ENCODE measurements at regions not wholly inside any gene's neighbourhood (a gene's known extent, or its start where the extent isn't known, plus 50 kb on each side); places are given as distances from the start of the nearest gene placed in this dataset.

- intact Hi-C loops (cut with micrococcal nuclease): no loop called here
- TF ChIP-seq CTCF (IDR thresholded peaks at IDR 0.05): no peak
Observed at GRCh38 chr16:54397190-54397835, 110.7 kb upstream of the IRX3 start.

GRCh38 chr16:54389836-54390494 is 103.4 kb upstream of the IRX3 start:
- DNase-seq: no peak
- ChIA-PET POLR2A (no interaction called here), CTCF (no interaction called here)
- Mint-ChIP-seq H3K27me3 (no peaks in the 10 kb centered on the region), H3K4me1 (no peaks in the 10 kb centered on the region), H3K27ac (no peak overlapping the region), H3K36me3 (ENCODE audit: low read depth) (no peaks in the 10 kb centered on the region), H3K4me3 (no peak overlapping the region), H3K9me3 (no peaks in the 10 kb centered on the region)
- TF ChIP-seq CTCF (IDR thresholded peaks at IDR 0.05): no peak
- intact Hi-C loops (cut with micrococcal nuclease): no loop called here
- ATAC-seq (ENCODE audit: low read depth): no peak

More at GRCh38 chr16:54397190-54397835, 110.7 kb upstream of the IRX3 start:
- no peak overlapping the region for H3K27ac Mint-ChIP-seq
- POLR2A ChIA-PET: no interaction called here
- DNase-seq: no peak
- ATAC-seq (ENCODE audit: low read depth): no peak
- no peaks in the 10 kb centered on the region for H3K9me3 Mint-ChIP-seq
- no peak overlapping the region for H3K4me3 Mint-ChIP-seq
- CTCF ChIA-PET: no interaction called here
- H3K36me3 Mint-ChIP-seq (ENCODE audit: low read depth): no peaks in the 10 kb centered on the region
- H3K4me1 Mint-ChIP-seq: no peaks in the 10 kb centered on the region
- peaks cover 4% of the 10 kb centered on the region for H3K27me3 Mint-ChIP-seq

- ChIA-PET POLR2A (no interaction called here), CTCF (no interaction called here)
- ATAC-seq (ENCODE audit: low read depth) (no peak), DNase-seq (no peak)
- H3K4me1 Mint-ChIP-seq: no peaks in the 10 kb centered on the region
- H3K27ac Mint-ChIP-seq: no peak overlapping the region
- no peak for TF ChIP-seq CTCF (IDR thresholded peaks at IDR 0.05)
- peaks cover 9% of the 10 kb centered on the region for H3K9me3 Mint-ChIP-seq
- H3K4me3 Mint-ChIP-seq: no peak overlapping the region
- no peaks in the 10 kb centered on the region for H3K36me3 Mint-ChIP-seq (ENCODE audit: low read depth)
- intact Hi-C loops (cut with micrococcal nuclease): no loop called here
- H3K27me3 Mint-ChIP-seq: no peaks in the 10 kb centered on the region
Observed at GRCh38 chr16:54385141-54385540, 98.6 kb upstream of the IRX3 start.

- DNase-seq: no peak
- H3K4me3 Mint-ChIP-seq: no peak overlapping the region
- H3K27me3 Mint-ChIP-seq: no peaks in the 10 kb centered on the region
- intact Hi-C loops (cut with micrococcal nuclease): no loop called here
- H3K4me1 Mint-ChIP-seq: no peaks in the 10 kb centered on the region
- CTCF ChIA-PET: no interaction called here
- TF ChIP-seq CTCF (IDR thresholded peaks at IDR 0.05): no peak
- ATAC-seq (ENCODE audit: low read depth): no peak
- POLR2A ChIA-PET: no interaction called here
- H3K36me3 Mint-ChIP-seq (ENCODE audit: low read depth): no peaks in the 10 kb centered on the region
- peaks cover 15% of the 10 kb centered on the region for H3K9me3 Mint-ChIP-seq
- no peak overlapping the region for H3K27ac Mint-ChIP-seq
Observed at GRCh38 chr16:54381601-54382313, 95.2 kb upstream of the IRX3 start.

- Mint-ChIP-seq H3K27ac (no peak overlapping the region), H3K4me1 (no peaks in the 10 kb centered on the region), H3K4me3 (no peak overlapping the region), H3K9me3 (peaks cover 7% of the 10 kb centered on the region), H3K36me3 (ENCODE audit: low read depth) (no peaks in the 10 kb centered on the region), H3K27me3 (peaks cover 26% of the 10 kb centered on the region)
- ATAC-seq (ENCODE audit: low read depth) (no peak), DNase-seq (no peak)
- intact Hi-C loops (cut with micrococcal nuclease): no loop called here
- no peak for TF ChIP-seq CTCF (IDR thresholded peaks at IDR 0.05)
- CTCF ChIA-PET: no interaction called here
- POLR2A ChIA-PET: no interaction called here
Observed at GRCh38 chr16:54375071-54375470, 88.5 kb upstream of the IRX3 start.

All from activated B cell treated with CpG ODN at 0.5 μM for 24 hours (primary cell).